ENCODE measurements at regions not wholly inside any gene's neighbourhood (a gene's known extent, or its start where the extent isn't known, plus 50 kb on each side); places are given as distances from the start of the nearest gene placed in this dataset.

DNA sequence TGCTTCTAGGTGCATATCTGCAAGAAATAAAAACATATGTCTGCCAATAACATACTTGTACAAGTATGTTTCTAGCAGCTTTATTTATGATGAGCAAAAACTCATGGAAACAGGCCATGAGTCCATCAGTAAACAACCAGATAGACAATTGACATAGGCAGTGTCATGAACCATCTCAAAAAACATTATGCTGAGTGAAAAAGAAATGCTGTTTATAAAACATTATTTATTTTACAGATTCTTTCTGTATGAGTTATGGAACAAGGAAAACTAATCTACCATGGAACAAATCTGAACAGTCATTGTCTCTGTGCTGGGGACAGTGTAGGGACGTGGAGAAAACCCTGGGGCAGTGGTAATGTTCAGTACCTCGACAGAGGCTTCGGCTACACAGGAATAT lies 283.9 kb downstream of the UQCRFS1 start:
- no peak overlapping the region for H3K4me3 ChIP-seq
- no peaks in the 10 kb centered on the region for H3K27me3 ChIP-seq
- TF ChIP-seq, protein P1, sequence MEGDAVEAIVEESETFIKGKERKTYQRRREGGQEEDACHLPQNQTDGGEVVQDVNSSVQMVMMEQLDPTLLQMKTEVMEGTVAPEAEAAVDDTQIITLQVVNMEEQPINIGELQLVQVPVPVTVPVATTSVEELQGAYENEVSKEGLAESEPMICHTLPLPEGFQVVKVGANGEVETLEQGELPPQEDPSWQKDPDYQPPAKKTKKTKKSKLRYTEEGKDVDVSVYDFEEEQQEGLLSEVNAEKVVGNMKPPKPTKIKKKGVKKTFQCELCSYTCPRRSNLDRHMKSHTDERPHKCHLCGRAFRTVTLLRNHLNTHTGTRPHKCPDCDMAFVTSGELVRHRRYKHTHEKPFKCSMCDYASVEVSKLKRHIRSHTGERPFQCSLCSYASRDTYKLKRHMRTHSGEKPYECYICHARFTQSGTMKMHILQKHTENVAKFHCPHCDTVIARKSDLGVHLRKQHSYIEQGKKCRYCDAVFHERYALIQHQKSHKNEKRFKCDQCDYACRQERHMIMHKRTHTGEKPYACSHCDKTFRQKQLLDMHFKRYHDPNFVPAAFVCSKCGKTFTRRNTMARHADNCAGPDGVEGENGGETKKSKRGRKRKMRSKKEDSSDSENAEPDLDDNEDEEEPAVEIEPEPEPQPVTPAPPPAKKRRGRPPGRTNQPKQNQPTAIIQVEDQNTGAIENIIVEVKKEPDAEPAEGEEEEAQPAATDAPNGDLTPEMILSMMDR (IDR thresholded peaks at IDR 0.05), result no peak
- intact Hi-C loops (cut with DNase I), result no loop called here
- no peaks in the 10 kb centered on the region for H3K36me3 ChIP-seq
- no peak for DNase-seq (ENCODE audit: low spot score in 2 of 2)
- no peak overlapping the region for H3K27ac ChIP-seq
- H3K4me1 ChIP-seq, result no peaks in the 10 kb centered on the region
- no peaks in the 10 kb centered on the region for H3K9me3 ChIP-seq

GRCh38 chr19:28927456-28927855 lies 285.5 kb downstream of the UQCRFS1 start:
- no peaks in the 10 kb centered on the region for H3K4me1 ChIP-seq
- TF ChIP-seq, protein P1 (IDR thresholded peaks at IDR 0.05), result no peak
- no peak for DNase-seq (ENCODE audit: low spot score in 2 of 2)
- H3K4me3 ChIP-seq, result no peak overlapping the region
- no peaks in the 10 kb centered on the region for H3K9me3 ChIP-seq
- H3K27me3 ChIP-seq, result no peaks in the 10 kb centered on the region
- H3K36me3 ChIP-seq, result no peaks in the 10 kb centered on the region
- intact Hi-C loops (cut with DNase I), result no loop called here
- no peak overlapping the region for H3K27ac ChIP-seq

GRCh38 chr19:28920269-28921066 lies 292.5 kb downstream of the UQCRFS1 start:
- intact Hi-C loops (cut with DNase I), result no loop called here
- no peak for DNase-seq (ENCODE audit: low spot score in 2 of 2)
- Histone ChIP-seq H3K4me1 (no peaks in the 10 kb centered on the region), H3K9me3 (no peaks in the 10 kb centered on the region), H3K4me3 (no peak overlapping the region), H3K27ac (no peak overlapping the region), H3K36me3 (no peaks in the 10 kb centered on the region), H3K27me3 (no peaks in the 10 kb centered on the region)
- TF ChIP-seq, protein P1 (IDR thresholded peaks at IDR 0.05), result no peak

- H3K4me1 ChIP-seq, result no peaks in the 10 kb centered on the region
- DNase-seq (ENCODE audit: low spot score in 2 of 2), result no peak
- H3K4me3 ChIP-seq, result no peak overlapping the region
- no peak overlapping the region for H3K27ac ChIP-seq
- no peaks in the 10 kb centered on the region for H3K9me3 ChIP-seq
- TF ChIP-seq, protein P1 (IDR thresholded peaks at IDR 0.05), result no peak
- no peaks in the 10 kb centered on the region for H3K36me3 ChIP-seq
- H3K27me3 ChIP-seq, result no peaks in the 10 kb centered on the region
- intact Hi-C loops (cut with DNase I), result no loop called here
Measured at GRCh38 chr19:28917621-28918020, 295.3 kb downstream of the UQCRFS1 start.

DNA sequence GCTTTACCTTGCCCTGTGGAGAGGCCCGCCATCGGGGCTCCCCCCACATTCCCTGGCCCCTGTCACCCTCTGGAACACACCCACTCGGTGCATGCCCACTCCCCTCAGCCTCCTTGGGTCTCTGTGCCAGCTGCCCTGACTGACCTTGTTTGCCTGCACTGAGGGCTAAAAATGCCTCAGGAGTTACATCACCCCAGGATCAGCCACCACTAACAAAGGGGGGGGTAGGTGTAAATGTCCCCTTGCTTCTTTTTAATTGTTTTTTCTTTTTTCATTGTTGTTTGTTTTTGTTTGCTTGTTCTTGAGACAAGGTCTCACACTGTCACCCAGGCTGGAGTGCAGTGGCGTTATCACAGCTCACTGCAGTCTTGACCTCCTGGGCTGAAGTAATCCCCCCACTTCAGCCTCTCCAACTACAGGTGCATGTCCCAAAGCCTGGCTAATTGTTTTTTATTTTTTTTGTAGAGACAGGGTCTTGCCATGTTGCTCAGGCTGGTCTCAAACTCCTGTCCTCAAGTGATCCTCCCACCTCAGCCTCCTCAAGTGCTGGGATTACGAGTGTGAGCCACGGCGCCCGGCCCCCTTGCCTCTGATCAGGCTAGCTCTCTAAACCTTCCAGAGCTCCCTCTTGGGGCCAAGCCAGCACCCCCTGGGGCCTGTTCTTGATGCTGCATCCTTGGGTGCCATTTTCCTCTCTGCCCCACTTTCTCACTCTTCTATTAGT lies 297.1 kb downstream of the UQCRFS1 start:
- Histone ChIP-seq H3K27me3 (no peaks in the 10 kb centered on the region), H3K4me1 (no peaks in the 10 kb centered on the region), H3K27ac (no peak overlapping the region), H3K4me3 (no peak overlapping the region), H3K36me3 (no peaks in the 10 kb centered on the region), H3K9me3 (no peaks in the 10 kb centered on the region)
- intact Hi-C loops (cut with DNase I), result no loop called here
- no peak for DNase-seq (ENCODE audit: low spot score in 2 of 2)
- TF ChIP-seq, protein P1 (IDR thresholded peaks at IDR 0.05), result no peak
